ENCODE measurements at regions not wholly inside any gene's neighbourhood (a gene's known extent, or its start where the extent isn't known, plus 50 kb on each side); places are given as distances from the start of the nearest gene placed in this dataset.

- Histone ChIP-seq H3K27ac (no peak overlapping the region), H3K4me1 (peaks cover 17% of the 10 kb centered on the region), H3K36me3 (no peaks in the 10 kb centered on the region), H3K9me3 (no peaks in the 10 kb centered on the region), H3K27me3 (no peaks in the 10 kb centered on the region), H3K4me3 (no peak overlapping the region)
- no peak for TF ChIP-seq CTCF (IDR thresholded peaks at IDR 0.05)
- TF ChIP-seq EP300 (IDR thresholded peaks at IDR 0.05), result no peak
- TF ChIP-seq POLR2AphosphoS5 (IDR thresholded peaks at IDR 0.05), result no peak
- TF ChIP-seq POLR2A (IDR thresholded peaks at IDR 0.05), result no peak
- DNase-seq (ENCODE audit: low spot score in 2 of 2), result no peak
- 92% methylated on average over 4 of the region's 4 CpGs for WGBS
These were observed 176.4 kb downstream of the MAFB start for GRCh38 chr20:40512591-40512990.

DNA sequence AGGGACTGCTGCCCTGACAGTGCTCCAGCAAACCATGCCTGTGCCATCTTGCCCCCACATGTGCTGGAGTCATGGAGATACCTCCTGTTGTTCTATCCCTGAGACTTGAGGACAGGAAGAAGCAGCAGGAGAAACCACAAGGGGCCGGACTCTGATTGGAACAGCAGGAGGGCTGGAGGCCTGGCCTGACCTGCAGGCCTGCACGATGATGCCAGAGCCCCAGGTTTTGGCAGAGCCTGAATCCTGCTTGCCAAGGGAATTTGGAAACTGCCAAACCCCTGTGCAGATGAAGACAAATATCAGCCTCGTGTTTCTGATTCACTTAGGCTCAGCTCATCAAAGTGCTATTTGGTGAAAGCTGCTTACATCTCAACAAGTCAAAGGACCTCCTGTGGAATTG, 177.6 kb downstream of the MAFB start:
- H3K4me3 ChIP-seq, result no peak overlapping the region
- no peaks in the 10 kb centered on the region for H3K36me3 ChIP-seq
- peaks cover 26% of the 10 kb centered on the region for H3K4me1 ChIP-seq
- no peaks in the 10 kb centered on the region for H3K9me3 ChIP-seq
- no peaks in the 10 kb centered on the region for H3K27me3 ChIP-seq
- DNase-seq (ENCODE audit: low spot score in 2 of 2), result peak; percentile 80 to 88
- H3K27ac ChIP-seq, result peak overlapping the region; percentile 59
- WGBS, result 19% methylated on average over 3 of the region's 3 CpGs
- TF ChIP-seq POLR2A (IDR thresholded peaks at IDR 0.05) (no peak), POLR2AphosphoS5 (IDR thresholded peaks at IDR 0.05) (peak in 2 of 3 donors; percentile 36 to 51), EP300 (IDR thresholded peaks at IDR 0.05) (no peak), CTCF (IDR thresholded peaks at IDR 0.05) (no peak)

DNA sequence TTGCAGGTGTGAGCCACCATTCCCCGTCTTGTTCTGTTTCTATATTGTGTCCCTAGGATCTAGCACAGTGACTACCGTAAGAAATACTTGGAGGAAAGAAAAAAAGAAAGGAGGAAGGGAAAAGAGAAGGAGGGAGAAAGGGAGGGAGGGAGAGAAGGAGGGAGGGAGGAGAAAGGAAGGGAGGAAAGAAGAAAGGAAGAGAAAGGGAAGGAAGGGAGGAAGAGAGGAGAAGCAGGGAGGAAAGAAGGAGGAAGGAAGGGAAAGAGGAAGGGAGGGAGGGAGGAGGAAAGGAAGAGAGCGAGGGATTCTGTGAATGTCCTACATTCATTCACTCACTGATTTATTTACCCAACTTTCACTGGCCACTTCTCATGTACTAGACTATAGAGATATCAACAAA, 178.4 kb downstream of the MAFB start:
- Histone ChIP-seq H3K36me3 (no peaks in the 10 kb centered on the region), H3K4me1 (peaks cover 26% of the 10 kb centered on the region), H3K9me3 (no peaks in the 10 kb centered on the region), H3K27ac (peak overlapping the region; percentile 59), H3K4me3 (no peak overlapping the region), H3K27me3 (no peaks in the 10 kb centered on the region)
- DNase-seq (ENCODE audit: low spot score in 2 of 2), result no peak
- WGBS, result 86% methylated on average over 3 of the region's 3 CpGs
- no peak for TF ChIP-seq POLR2AphosphoS5 (IDR thresholded peaks at IDR 0.05)
- no peak for TF ChIP-seq CTCF (IDR thresholded peaks at IDR 0.05)
- TF ChIP-seq EP300 (IDR thresholded peaks at IDR 0.05), result no peak
- no peak for TF ChIP-seq POLR2A (IDR thresholded peaks at IDR 0.05)

DNA sequence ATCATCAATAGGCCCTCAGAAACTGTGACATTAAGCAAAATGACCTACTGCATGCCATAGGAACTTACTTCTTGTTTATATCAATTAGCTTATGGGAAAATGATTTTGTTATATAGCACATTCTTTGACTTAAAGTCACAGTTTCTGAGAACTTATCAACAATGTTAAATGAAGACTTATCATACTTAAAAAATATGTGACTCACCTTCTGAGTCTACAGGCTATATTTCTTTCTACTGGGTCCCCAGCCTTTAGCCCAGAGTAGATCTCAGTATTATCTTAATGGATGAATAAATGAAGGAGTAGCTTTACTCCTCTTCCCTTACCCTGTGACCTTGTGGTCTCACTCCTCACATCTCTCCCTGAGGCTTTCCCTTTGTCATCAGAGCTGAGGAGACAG, 180.2 kb downstream of the MAFB start:
- no peak overlapping the region for H3K4me3 ChIP-seq
- no peak for DNase-seq (ENCODE audit: low spot score in 2 of 2)
- no peak overlapping the region for H3K27ac ChIP-seq
- TF ChIP-seq POLR2AphosphoS5 (IDR thresholded peaks at IDR 0.05) (no peak), POLR2A (IDR thresholded peaks at IDR 0.05) (no peak), CTCF (IDR thresholded peaks at IDR 0.05) (no peak), EP300 (IDR thresholded peaks at IDR 0.05) (no peak)
- no peaks in the 10 kb centered on the region for H3K9me3 ChIP-seq
- no peaks in the 10 kb centered on the region for H3K27me3 ChIP-seq
- no peaks in the 10 kb centered on the region for H3K36me3 ChIP-seq
- H3K4me1 ChIP-seq, result peaks cover 26% of the 10 kb centered on the region

DNA sequence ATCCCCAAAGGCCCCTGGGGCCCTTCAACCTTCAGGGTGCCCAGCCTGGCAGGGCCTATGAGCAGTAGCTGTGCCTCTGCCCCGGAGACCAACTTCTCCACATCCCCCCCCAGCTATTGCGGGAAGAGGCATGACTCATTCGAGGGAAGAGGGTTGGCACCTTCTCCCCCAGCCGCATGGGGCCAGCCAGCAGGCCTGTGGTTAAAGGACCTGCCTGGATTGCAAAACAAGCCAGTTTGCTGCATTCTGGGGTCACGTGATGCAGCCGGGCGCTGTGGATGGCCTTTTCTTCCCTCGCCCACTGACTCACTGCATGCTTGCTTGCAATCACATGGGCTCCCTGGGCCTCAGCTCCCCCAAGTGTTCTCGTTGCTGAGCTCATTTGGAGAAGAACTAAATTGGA, 182.5 kb downstream of the MAFB start:
- Histone ChIP-seq H3K27ac (peak overlapping the region; percentile 7), H3K27me3 (no peaks in the 10 kb centered on the region), H3K9me3 (no peaks in the 10 kb centered on the region), H3K4me3 (no peak overlapping the region), H3K36me3 (no peaks in the 10 kb centered on the region), H3K4me1 (peaks cover 24% of the 10 kb centered on the region)
- DNase-seq (ENCODE audit: low spot score in 2 of 2), result peak; percentile 98
- peak in 2 of 3 donors; percentile 90 to 93 for TF ChIP-seq POLR2AphosphoS5 (IDR thresholded peaks at IDR 0.05)
- no peak for TF ChIP-seq CTCF (IDR thresholded peaks at IDR 0.05)
- 24% methylated on average over 9 of the region's 9 CpGs for WGBS
